Suppressor macrophage treated with lipopolysaccharide for 1 hour (primary cell): ENCODE measurements at regions not wholly inside any gene's neighbourhood (a gene's known extent, or its start where the extent isn't known, plus 50 kb on each side); places are given as distances from the start of the nearest gene placed in this dataset.
"Not testable (repeated sequence)": the region's sequence is repeated elsewhere in the genome, so short reads cannot be mapped to it uniquely, and the experiment has no call there.

Experiments
- DNase-seq, 3 donors: peaks; one replicate each; pipeline ENCODE4 v3.0.0-alpha.2; 2020 to 2022

- DNase-seq: no peak
These were observed 331.9 kb downstream of the CDH19 start for GRCh38 chr18:66271962-66272361.

- no peak for DNase-seq
These were observed 339.8 kb downstream of the CDH19 start for GRCh38 chr18:66264130-66264529.

- no peak for DNase-seq
These were observed 349.8 kb downstream of the CDH19 start for GRCh38 chr18:66254121-66254520.

GRCh38 chr18:66252703-66253102 is 351.2 kb downstream of the CDH19 start:
- no peak for DNase-seq

GRCh38 chr18:66235206-66235605 is 368.7 kb downstream of the CDH19 start:
- DNase-seq: no peak

GRCh38 chr18:66226782-66227181 is 377.1 kb downstream of the CDH19 start:
- no peak for DNase-seq

- not testable (repeated sequence) for DNase-seq
These were observed 380.6 kb downstream of the CDH19 start for GRCh38 chr18:66223317-66223716.

GRCh38 chr18:66222174-66222573 is 381.7 kb downstream of the CDH19 start:
- no peak for DNase-seq

- DNase-seq: no peak
These were observed 384.1 kb downstream of the CDH19 start for GRCh38 chr18:66219817-66220216.

- no peak for DNase-seq
These were observed 392.1 kb downstream of the CDH19 start for GRCh38 chr18:66211749-66212148.

GRCh38 chr18:66210875-66211274 is 393.0 kb downstream of the CDH19 start:
- DNase-seq: no peak

- no peak for DNase-seq
These were observed 394.2 kb downstream of the CDH19 start for GRCh38 chr18:66209656-66210055.

GRCh38 chr18:66196805-66197204 is 407.1 kb downstream of the CDH19 start:
- DNase-seq: no peak

- DNase-seq: no peak
These were observed 410.0 kb downstream of the CDH19 start for GRCh38 chr18:66193938-66194337.

GRCh38 chr18:66193394-66193793 is 410.5 kb downstream of the CDH19 start:
- DNase-seq: no peak

- DNase-seq: no peak
These were observed 417.9 kb downstream of the CDH7 start for GRCh38 chr18:66168685-66169235.

- DNase-seq: no peak
These were observed 417.2 kb downstream of the CDH7 start for GRCh38 chr18:66167829-66168684.

GRCh38 chr18:66160007-66160406 is 409.2 kb downstream of the CDH7 start:
- no peak for DNase-seq

- DNase-seq: no peak
These were observed 408.6 kb downstream of the CDH7 start for GRCh38 chr18:66159451-66159850.

- no peak for DNase-seq
These were observed 406.3 kb downstream of the CDH7 start for GRCh38 chr18:66156946-66157687.

- no peak for DNase-seq
These were observed 399.8 kb downstream of the CDH7 start for GRCh38 chr18:66150650-66151049.

GRCh38 chr18:66143029-66143428 is 392.2 kb downstream of the CDH7 start:
- DNase-seq: no peak

- no peak for DNase-seq
These were observed 390.9 kb downstream of the CDH7 start for GRCh38 chr18:66141716-66142115.

- no peak for DNase-seq
These were observed 387.8 kb downstream of the CDH7 start for GRCh38 chr18:66138642-66139041.
